IMR-90 (cell line): ENCODE measurements at regions not wholly inside any gene's neighbourhood (a gene's known extent, or its start where the extent isn't known, plus 50 kb on each side); places are given as distances from the start of the nearest gene placed in this dataset.

ENCODE experiments used
- ATAC-seq: fragments of 200-7000 bp; cut with Tn5 transposase; 2 replicates; pipeline ENCODE4 v1.9.1; 2020; ENCODE audit warnings: low read depth, mild to moderate bottlenecking, moderate library complexity
- BruUV-seq: library from RNA; stranded (reverse); fragments of 400-500 nt; replicated peaks from 2 replicates; lab custom pipeline; 2021; lab: Mats Ljungman, UMichigan
- CTCF ChIA-PET: fragments of 300-600 bp; formaldehyde crosslinking; extraction: SDS; loops from one replicate; lab custom pipeline; 2021; ENCODE audit warnings: antibody characterized with exemption; lab: Yijun Ruan, JAX
- POLR2A ChIA-PET: fragments of 300-600 bp; sonication (Branson Sonifier 250); formaldehyde crosslinking; loops from one replicate; lab custom pipeline; 2022; ENCODE audit warnings: antibody characterized with exemption; ENCODE audit not compliant: unreplicated experiment; lab: Charles Lee
- DNase-seq: peaks from one replicate; pipeline ENCODE4 v3.0.0; 2013
- H2AFZ ChIP-seq: replicated peaks from 2 replicates; pipeline ENCODE3; 2013; ENCODE audit warnings: low read length, mild to moderate bottlenecking; ENCODE audit not compliant: poor library complexity
- H2AK5ac ChIP-seq: 2 replicates; pipeline ENCODE4 v1.6.1; 2013; ENCODE audit warnings: low read depth, low read length, inconsistent platforms
- H2AK9ac ChIP-seq: replicated peaks from 2 replicates; pipeline ENCODE3; 2013; ENCODE audit warnings: mild to moderate bottlenecking, low read depth, low read length, moderate library complexity; ENCODE audit not compliant: poor library complexity
- H2BK120ac ChIP-seq: 2 replicates; pipeline ENCODE4 v1.6.1; 2013; ENCODE audit warnings: low read depth, low read length, inconsistent platforms
- H2BK15ac ChIP-seq: 3 replicates; pipeline ENCODE4 v1.6.1; 2013; ENCODE audit warnings: low read depth, low read length, inconsistent platforms
- H2BK20ac ChIP-seq: 2 replicates; pipeline ENCODE4 v1.6.1; 2013; ENCODE audit warnings: low read depth, mild to moderate bottlenecking, inconsistent platforms, low read length, moderate library complexity
- H2BK5ac ChIP-seq: 2 replicates; pipeline ENCODE4 v1.6.1; 2013; ENCODE audit warnings: mild to moderate bottlenecking, low read depth, low read length, inconsistent platforms; ENCODE audit not compliant: poor library complexity, severe bottlenecking
- H3K14ac ChIP-seq: replicated peaks from 2 replicates; pipeline ENCODE4 v1.6.1; 2013; ENCODE audit warnings: low read depth, low read length, inconsistent platforms
- H3K18ac ChIP-seq: 2 replicates; pipeline ENCODE4 v1.6.1; 2013; ENCODE audit warnings: low read depth, low read length, control low read depth
- H3K23ac ChIP-seq: 2 replicates; pipeline ENCODE4 v1.6.1; 2013; ENCODE audit warnings: low read depth, low read length, inconsistent platforms
- H3K27ac ChIP-seq: 2 replicates; pipeline ENCODE4 v1.5.1; 2013; ENCODE audit warnings: mild to moderate bottlenecking, control low read depth, low read length; ENCODE audit not compliant: insufficient read depth
- H3K27me3 ChIP-seq: 2 replicates; pipeline ENCODE4 v1.6.1; 2013; ENCODE audit warnings: low read length; ENCODE audit not compliant: control insufficient read depth, insufficient read depth
- H3K36me3 ChIP-seq: 2 replicates; pipeline ENCODE4 v1.6.1; 2013; ENCODE audit warnings: low read length, mixed read lengths; ENCODE audit not compliant: control insufficient read depth, insufficient read depth
- H3K4ac ChIP-seq: 2 replicates; pipeline ENCODE4 v1.6.1; 2013; ENCODE audit warnings: low read depth, low read length, inconsistent platforms
- H3K4me1 ChIP-seq: 2 replicates; pipeline ENCODE4 v1.6.1; 2013; ENCODE audit warnings: low read length, mixed read lengths; ENCODE audit not compliant: control insufficient read depth, insufficient read depth
- H3K4me2 ChIP-seq: 2 replicates; pipeline ENCODE4 v1.6.1; 2013; ENCODE audit warnings: low read depth, mild to moderate bottlenecking, control low read depth, low read length, moderate library complexity
- H3K4me3 ChIP-seq: 2 replicates; pipeline ENCODE4 v1.5.1; 2013; ENCODE audit warnings: low read depth, mild to moderate bottlenecking, control low read depth, low read length, moderate library complexity; ENCODE audit not compliant: insufficient read depth
- H3K56ac ChIP-seq: 2 replicates; pipeline ENCODE4 v1.6.1; 2013; ENCODE audit warnings: low read length, inconsistent platforms; ENCODE audit not compliant: insufficient read depth; ENCODE audit errors: extremely low read depth
- H3K79me1 ChIP-seq, 2 experiments: 2 replicates each; pipeline ENCODE4 v1.6.1; 2013; ENCODE audit warnings: low read length in 2 of 2, inconsistent platforms in 1 of 2, low read depth in 1 of 2
- H3K9ac ChIP-seq: 2 replicates; pipeline ENCODE4 v1.6.1; 2013; ENCODE audit warnings: low read depth, low read length, control low read depth
- H3K9me1 ChIP-seq: 2 replicates; pipeline ENCODE4 v1.6.1; 2013; ENCODE audit warnings: low read length, inconsistent platforms; ENCODE audit not compliant: insufficient read depth
- H3K9me3 ChIP-seq: 2 replicates; pipeline ENCODE4 v1.6.1; 2013; ENCODE audit warnings: low read length; ENCODE audit not compliant: control insufficient read depth, insufficient read depth
- H4K20me1 ChIP-seq: 2 replicates; pipeline ENCODE4 v1.6.1; 2013; ENCODE audit warnings: low read length, inconsistent platforms; ENCODE audit not compliant: insufficient read depth
- H4K5ac ChIP-seq: 2 replicates; pipeline ENCODE4 v1.6.1; 2013; ENCODE audit warnings: mild to moderate bottlenecking, low read depth, low read length, control low read depth
- H4K8ac ChIP-seq, 2 experiments: 2 replicates each; pipeline ENCODE4 v1.6.1; 2013; ENCODE audit warnings: low read depth in 2 of 2, low read length in 2 of 2, control low read depth in 1 of 2, inconsistent platforms in 1 of 2
- H4K91ac ChIP-seq: 2 replicates; pipeline ENCODE4 v1.6.1; 2013; ENCODE audit warnings: low read depth, low read length, inconsistent platforms; ENCODE audit not compliant: insufficient read depth
- BHLHE40 ChIP-seq: fragments of 150-350 bp; IDR thresholded peaks from 2 replicates; pipeline ENCODE4 v1.6.1; 2016; ENCODE audit warnings: mild to moderate bottlenecking, low read depth, low read length
- CEBPB ChIP-seq: IDR thresholded peaks from 2 replicates; pipeline ENCODE4 v1.6.1; 2012; ENCODE audit warnings: low read depth, low read length, improper control_type of control experiment
- CTCF ChIP-seq: conservative IDR thresholded peaks from 2 replicates; pipeline ENCODE4 v1.5.1; 2012; ENCODE audit warnings: mild to moderate bottlenecking, low read depth, low read length, improper control_type of control experiment
- ELK1 ChIP-seq: fragments of 150-350 bp; IDR thresholded peaks from 2 replicates; pipeline ENCODE4 v1.6.1; 2016; ENCODE audit warnings: low read depth, mild to moderate bottlenecking, low read length, moderate library complexity, borderline replicate concordance
- FOS ChIP-seq: fragments of 150-350 bp; IDR thresholded peaks from 2 replicates; pipeline ENCODE4 v1.6.1; 2016; ENCODE audit warnings: low read depth, low read length
- MAFK ChIP-seq: IDR thresholded peaks from 2 replicates; pipeline ENCODE4 v1.6.1; 2012; ENCODE audit warnings: low read depth, low read length, improper control_type of control experiment
- MAZ ChIP-seq: IDR thresholded peaks from 2 replicates; pipeline ENCODE4 v1.6.1; 2012; ENCODE audit warnings: low read depth, mild to moderate bottlenecking, low read length, improper control_type of control experiment, moderate library complexity, borderline replicate concordance
- NFE2L2 ChIP-seq: fragments of 150-350 bp; IDR thresholded peaks from 2 replicates; pipeline ENCODE4 v1.6.1; 2016; ENCODE audit warnings: low read depth, mild to moderate bottlenecking, low read length
- RAD21 ChIP-seq: IDR thresholded peaks from 2 replicates; pipeline ENCODE4 v1.6.1; 2012; ENCODE audit warnings: low read length, improper control_type of control experiment
- RCOR1 ChIP-seq: IDR thresholded peaks from 2 replicates; pipeline ENCODE4 v1.6.1; 2012; ENCODE audit warnings: mild to moderate bottlenecking, low read length, improper control_type of control experiment; ENCODE audit not compliant: insufficient replicate concordance
- SMC3 ChIP-seq: fragments of 150-350 bp; IDR thresholded peaks from 2 replicates; pipeline ENCODE4 v1.6.1; 2016; ENCODE audit warnings: low read depth, mild to moderate bottlenecking, antibody characterized with exemption, low read length, moderate library complexity
- USF2 ChIP-seq: fragments of 150-350 bp; IDR thresholded peaks from 2 replicates; pipeline ENCODE4 v1.6.1; 2017; ENCODE audit warnings: mild to moderate bottlenecking, antibody characterized with exemption, low read length, low read depth
- WGBS, 2 experiments: methylation state at CpG; one replicate each; pipeline versions ENCODE4 v1.1.5 to v1.1.7; 2013; ENCODE audit warnings: missing lambda C conversion rate in 2 of 2; ENCODE audit not compliant: insufficient read length in 1 of 2; ENCODE audit errors: extremely low coverage in 2 of 2; 5-methylcytosine and 5-hydroxymethylcytosine counted together
- dilution Hi-C: fragments of 300-500 bp; cut with HindIII; formaldehyde crosslinking; loops from one replicate; pipeline ENCODE4 v1.14.3; 2018; ENCODE audit warnings: low sequenced_read_pairs; ENCODE audit not compliant: unreplicated experiment
- in situ Hi-C: fragments of 300-500 bp; cut with MboI; formaldehyde crosslinking; loops from 3 replicates; pipeline ENCODE4 v1.14.3; 2019; ENCODE audit warnings: low sequenced_read_pairs, inconsistent platforms, mixed read lengths
- intact Hi-C: fragments of 100-400 bp; cut with micrococcal nuclease; formaldehyde crosslinking; loops from 2 replicates; pipeline ENCODE4 v1.10.0; 2022

GRCh38 chr9:22286661-22287060 lies 160.0 kb upstream of the DMRTA1 start:
- Histone ChIP-seq H2AK5ac (no peak overlapping the region), H3K56ac (no peak overlapping the region), H4K20me1 (no peaks in the 10 kb centered on the region), H3K27me3 (peaks cover 2% of the 10 kb centered on the region), H3K9me3 (no peaks in the 10 kb centered on the region), H4K8ac (no peak overlapping the region), H3K36me3 (no peaks in the 10 kb centered on the region), H3K27ac (no peak overlapping the region), H4K5ac (no peak overlapping the region), H3K4ac (no peak overlapping the region), H3K9ac (no peak overlapping the region), H2AFZ (no peak overlapping the region), H2AK9ac (no peak overlapping the region), H3K4me2 (no peak overlapping the region), H4K91ac (no peak overlapping the region), H3K14ac (no peak overlapping the region), H2BK120ac (no peak overlapping the region), H2BK20ac (no peak overlapping the region), H3K23ac (no peak overlapping the region), H3K4me1 (no peaks in the 10 kb centered on the region), H3K79me1 (no peaks in the 10 kb centered on the region), H3K18ac (no peak overlapping the region), H3K9me1 (no peaks in the 10 kb centered on the region), H2BK5ac (no peak overlapping the region), H2BK15ac (no peak overlapping the region), H3K4me3 (no peak overlapping the region)
- no peak for TF ChIP-seq RAD21
- no peak for TF ChIP-seq SMC3
- TF ChIP-seq MAZ = no peak
- no peak for TF ChIP-seq BHLHE40
- no peak for TF ChIP-seq RCOR1
- TF ChIP-seq USF2 = no peak
- no peak for TF ChIP-seq MAFK
- TF ChIP-seq ELK1 = no peak
- no peak for TF ChIP-seq CEBPB
- TF ChIP-seq NFE2L2 = no peak
- no peak for TF ChIP-seq FOS
- no peak for TF ChIP-seq CTCF
- POLR2A ChIA-PET = no interaction called here
- ATAC-seq = no peak
- dilution Hi-C loops = no loop called here
- intact Hi-C loops = no loop called here
- BruUV-seq = no TSS peak
- in situ Hi-C loops = no loop called here
- CTCF ChIA-PET = interaction anchor here (1.7 kb wide), 1 partner anchor 42 kb away, joined by 5 read pairs; no protein-coding TSS in a partner anchor
- WGBS, 2 experiments = no CpG with 5 or more reads among the region's 1 CpG
- no peak for DNase-seq
